Neural progenitor cell (in vitro differentiated cells): ENCODE measurements at regions not wholly inside any gene's neighbourhood (a gene's known extent, or its start where the extent isn't known, plus 50 kb on each side); places are given as distances from the start of the nearest gene placed in this dataset.

ENCODE experiments used
- CTCF ChIP-seq: fragments of 200-600 bp; sonication (generic); IDR thresholded peaks from 2 replicates; pipeline ENCODE4 v1.5.1; 2017; ENCODE audit warnings: antibody characterized with exemption, mild to moderate bottlenecking
- EZH2 ChIP-seq: fragments of 200-600 bp; sonication (generic); IDR thresholded peaks from 2 replicates; pipeline ENCODE4 v1.6.1; 2017; ENCODE audit warnings: antibody characterized with exemption, mild to moderate bottlenecking, moderate library complexity
- EZH2phosphoT487 ChIP-seq: fragments of 200-600 bp; sonication (generic); IDR thresholded peaks from 2 replicates; pipeline ENCODE4 v1.6.1; 2017; ENCODE audit warnings: antibody characterized with exemption

GRCh38 chrX:13900351-13900750, 83.5 kb upstream of the GPM6B start:
- TF ChIP-seq CTCF (no peak), EZH2 (no peak), EZH2phosphoT487 (no peak)
